Renal cortical epithelial cell (primary cell): ENCODE measurements at regions not wholly inside any gene's neighbourhood (a gene's known extent, or its start where the extent isn't known, plus 50 kb on each side); places are given as distances from the start of the nearest gene placed in this dataset.
"Not testable (repeated sequence)": the region's sequence is repeated elsewhere in the genome, so short reads cannot be mapped to it uniquely, and the experiment has no call there.

ENCODE experiments used
- DNase-seq: peaks from one replicate; pipeline ENCODE4 v3.0.0-alpha.2; 2011; ENCODE audit warnings: low read depth

DNA sequence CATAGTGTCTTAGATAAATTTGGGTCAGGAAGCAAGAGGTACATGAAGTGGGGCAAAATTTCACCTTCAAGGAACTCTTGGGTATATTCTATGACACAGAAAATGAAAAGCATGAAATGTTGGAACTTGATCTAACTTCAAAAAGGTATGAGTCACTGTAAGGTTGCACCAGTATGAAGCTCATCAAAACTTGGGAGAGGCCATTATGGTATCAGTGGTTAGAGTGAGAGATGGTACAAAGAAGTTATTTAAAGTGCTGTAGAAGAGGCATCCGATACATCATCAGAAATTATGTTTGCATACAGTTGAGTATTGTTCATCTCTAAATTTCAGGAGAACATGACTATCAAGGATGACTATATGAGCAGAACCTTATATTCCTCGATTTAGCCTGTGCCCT lies 302.9 kb upstream of the SUCLG2 start:
- DNase-seq: no peak

DNA sequence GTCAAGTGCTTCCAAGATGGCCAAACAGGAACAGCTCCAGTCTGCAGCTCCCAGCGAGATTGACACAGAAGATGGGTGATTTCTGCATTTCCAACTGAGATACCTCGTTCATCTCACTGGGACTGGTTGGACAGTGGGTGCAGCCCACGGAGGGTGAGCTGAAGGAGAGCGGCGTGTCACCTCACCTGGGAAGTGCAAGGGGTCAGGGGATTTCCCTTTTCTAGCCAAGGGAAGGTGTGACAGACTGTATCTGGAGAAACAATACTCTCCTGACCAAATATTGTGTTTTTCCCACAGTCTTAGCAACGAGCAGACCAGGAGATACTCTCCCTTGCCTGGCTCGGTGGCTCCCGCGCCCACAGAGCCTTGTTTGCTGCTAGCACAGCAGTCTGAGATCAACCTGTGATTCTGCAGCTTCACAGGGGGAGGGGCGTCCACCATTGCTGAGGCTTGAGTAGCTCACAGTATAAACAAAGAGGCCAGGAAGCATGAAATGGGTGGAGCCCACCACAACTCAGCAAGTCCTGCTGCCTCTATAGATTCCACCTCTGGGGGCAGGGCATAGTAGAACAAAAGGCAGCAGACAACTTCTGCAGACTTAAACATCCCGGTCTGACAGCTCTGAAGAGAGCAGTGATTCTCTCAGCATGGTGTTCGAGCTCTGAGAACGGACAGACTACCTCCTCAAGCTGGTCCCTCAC lies 293.5 kb upstream of the SUCLG2 start:
- peak; percentile 22 for DNase-seq

DNA sequence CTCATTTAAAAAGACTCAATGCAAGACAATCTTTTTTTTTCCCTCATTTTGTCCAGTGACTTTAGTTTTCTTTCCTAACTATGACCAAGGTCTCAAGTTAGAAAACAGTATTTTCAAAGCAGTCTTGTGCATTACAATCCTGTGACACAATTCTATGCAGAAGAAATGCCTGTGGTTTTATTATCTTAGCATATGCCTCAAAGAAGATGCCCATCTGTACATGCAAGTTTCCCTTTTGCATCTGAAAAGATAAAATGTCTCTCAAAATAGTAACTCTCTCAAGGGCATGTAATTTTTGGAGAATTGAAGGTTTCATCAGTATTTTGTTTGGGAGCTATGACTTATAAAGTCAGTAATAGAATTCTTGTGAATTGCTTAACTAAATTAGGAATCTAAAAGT lies 292.0 kb upstream of the SUCLG2 start:
- DNase-seq: no peak

DNA sequence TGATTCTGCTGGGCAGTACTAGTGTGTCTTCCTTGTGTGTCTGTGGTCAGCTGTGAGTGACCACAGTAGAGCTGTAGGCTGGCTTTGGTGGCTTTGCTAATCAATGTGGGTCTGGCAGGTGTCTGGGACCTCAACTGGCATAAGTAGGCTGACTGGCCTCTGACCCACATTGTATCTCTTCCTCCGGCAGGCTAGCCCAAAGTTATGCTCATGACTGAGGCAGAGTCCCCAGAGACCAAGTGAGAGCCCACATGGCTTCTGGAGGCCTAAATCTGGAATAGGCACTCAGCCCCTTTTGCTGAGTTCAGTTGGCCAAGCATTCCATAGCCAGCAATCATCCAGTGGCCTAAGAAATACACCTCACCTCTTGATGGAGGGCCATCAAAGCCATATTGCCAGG lies 289.1 kb upstream of the SUCLG2 start:
- no peak for DNase-seq

DNA sequence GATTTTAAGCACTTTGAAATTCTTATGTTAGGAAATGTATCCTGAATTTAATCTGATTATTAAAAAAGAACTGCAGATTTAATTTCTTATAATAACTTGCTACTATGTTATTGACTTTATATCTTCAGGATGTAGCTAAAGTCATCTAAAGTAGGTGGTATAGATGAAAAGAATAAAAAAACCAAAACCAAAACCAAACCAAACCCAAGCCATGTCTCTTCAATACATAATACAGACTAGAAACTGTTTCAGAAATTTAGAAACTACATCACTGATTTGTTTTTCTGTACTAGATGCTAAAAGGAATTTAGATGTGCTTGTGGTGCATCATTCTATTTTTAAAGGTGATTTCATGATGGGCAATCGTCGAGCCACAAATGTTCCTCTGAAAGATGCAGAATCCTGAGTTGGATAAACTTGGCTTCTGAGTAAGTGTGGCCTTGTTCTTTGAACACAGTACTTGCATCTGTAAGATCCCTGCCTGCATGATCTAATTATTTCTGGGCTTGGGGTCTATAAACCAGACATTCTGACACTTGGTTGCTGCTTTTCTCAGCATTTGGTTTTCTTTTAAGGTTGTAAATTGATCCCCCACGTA lies 287.1 kb upstream of the SUCLG2 start:
- no peak for DNase-seq

DNA sequence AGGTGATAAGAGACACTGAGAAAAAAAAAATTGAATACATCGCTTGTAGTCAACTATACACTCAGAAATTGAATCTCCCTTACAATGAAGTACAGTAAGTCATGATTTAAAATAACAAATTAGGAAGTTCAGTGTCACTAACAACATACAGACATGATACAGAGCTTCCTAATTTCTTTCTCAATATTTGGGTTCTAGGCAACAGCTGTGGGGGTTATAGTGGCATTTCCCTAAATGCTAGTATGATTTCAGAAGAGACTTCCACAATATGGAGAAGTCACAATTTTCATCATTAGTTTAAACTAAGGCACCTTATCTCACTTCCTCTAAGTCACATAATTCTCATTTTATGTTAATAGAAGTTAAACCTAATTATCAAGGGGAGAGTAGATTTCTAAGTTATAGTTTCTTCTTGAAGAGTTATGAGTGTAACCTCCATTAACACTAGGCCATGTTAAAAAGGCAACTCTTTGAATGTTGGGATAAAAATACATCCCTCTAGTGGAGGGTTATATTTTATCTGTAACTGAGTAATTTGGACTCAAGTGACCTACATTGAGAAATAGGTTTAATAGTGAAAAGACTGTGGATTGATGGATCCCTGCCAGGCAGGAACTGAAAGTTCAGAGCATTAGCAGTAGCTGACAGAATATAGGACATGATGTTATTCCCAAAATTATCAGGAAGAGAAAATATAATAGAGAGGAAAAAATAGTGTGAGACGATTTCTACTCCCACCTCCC lies 286.0 kb upstream of the SUCLG2 start:
- peak; percentile 76 for DNase-seq

DNA sequence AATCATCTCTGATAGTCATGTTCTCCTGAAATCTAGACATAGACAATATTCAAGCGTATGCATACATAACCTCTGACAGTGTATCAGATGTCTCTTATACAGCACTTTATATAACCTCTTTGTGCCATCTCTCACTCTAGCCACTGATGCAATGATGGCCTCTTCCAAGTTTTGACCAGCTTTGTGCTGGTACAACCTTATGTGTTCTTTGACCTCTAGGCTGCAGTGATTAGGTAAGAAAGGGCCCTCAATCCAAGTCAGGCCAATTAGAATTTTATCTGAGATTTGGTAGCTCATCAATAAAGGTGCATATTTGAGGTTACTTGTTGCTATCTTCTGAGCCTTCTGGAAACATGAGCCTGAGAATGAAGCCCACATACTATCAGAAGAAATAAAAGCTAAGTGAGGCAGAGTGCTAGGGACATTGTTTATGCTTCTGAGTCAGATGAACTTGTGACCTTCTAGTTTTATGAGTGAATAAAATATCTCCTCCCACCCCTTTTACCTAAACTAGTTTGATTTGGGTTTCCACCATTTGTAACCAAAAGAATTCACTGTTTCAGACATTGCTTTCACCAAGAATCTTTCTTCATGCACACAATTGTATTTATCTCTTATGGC lies 283.2 kb upstream of the SUCLG2 start:
- DNase-seq: peak; percentile 38

DNA sequence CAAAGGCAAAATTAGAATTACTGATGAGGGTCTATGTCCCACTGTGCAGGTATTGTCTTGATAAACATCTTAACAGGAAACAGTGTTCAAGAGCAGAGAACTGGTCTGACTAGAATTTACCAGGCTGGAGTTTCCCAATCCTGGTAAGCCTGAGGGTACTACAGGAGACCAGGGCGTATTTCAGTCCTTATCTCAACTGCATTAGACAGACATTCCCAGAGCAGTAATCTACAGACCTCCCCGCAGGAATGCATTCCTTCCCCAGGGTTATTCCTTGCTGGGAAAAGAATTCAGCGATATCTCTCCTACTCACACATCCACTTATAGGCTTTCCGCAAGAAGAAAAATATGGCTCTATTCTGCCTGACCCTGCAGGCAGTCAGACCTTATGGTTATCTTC lies 276.0 kb upstream of the SUCLG2 start:
- DNase-seq: not testable (repeated sequence)

DNA sequence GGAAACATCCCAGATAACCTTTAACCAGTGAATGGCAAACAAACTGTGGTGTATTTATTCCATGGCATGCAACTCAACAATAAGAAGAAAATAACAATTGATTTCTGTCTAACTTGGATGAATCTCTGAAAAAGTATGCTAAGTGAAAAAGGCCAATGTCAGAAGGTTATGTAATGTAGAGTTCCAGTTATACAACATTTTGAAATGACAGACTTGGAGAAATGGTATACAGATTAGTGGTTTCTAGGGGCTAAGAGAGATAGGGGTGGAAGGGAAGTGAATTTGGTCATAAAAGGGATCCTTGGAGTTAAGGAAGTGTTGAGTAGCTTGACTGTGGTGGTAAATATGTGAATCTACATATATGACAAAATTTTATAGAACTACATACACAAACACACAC lies 269.4 kb upstream of the SUCLG2 start:
- DNase-seq: no peak

DNA sequence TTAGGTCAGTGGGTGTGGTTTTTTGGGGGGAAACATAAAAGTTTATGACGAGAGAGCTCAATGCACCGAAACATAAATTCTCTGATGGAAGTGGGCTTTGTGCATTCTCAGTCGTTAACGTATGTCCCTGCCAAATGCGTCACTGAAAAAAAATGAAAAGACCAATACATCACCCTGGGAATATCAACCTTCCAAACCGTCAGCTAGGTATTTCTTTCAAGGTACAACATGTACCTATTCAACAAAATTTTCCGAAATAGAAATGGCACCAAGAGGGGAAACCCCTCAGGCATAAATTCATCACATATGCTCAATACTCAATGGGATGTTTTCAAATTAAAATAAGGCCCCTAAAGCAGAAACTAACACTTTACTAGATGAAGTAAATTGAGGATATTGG lies 266.6 kb upstream of the SUCLG2 start:
- no peak for DNase-seq

DNA sequence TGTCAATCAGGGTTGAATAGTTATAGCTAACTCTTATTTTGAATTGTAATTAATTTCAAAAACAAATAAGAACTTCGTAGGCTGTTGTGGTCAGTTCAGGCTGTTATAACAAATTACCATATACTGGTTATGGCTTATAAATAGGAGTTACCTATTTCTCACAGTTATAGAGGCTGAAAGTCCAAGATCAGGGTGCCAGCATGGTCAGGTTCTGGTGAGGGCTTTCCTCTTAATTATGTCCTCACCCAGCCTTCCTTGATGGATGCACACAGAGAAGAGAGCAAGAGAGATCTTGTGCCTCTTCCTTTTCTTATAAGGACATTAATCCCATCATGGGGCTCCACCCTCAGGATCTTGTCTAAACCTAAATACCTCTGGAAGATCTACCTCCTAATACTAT lies 265.9 kb upstream of the SUCLG2 start:
- no peak for DNase-seq

DNA sequence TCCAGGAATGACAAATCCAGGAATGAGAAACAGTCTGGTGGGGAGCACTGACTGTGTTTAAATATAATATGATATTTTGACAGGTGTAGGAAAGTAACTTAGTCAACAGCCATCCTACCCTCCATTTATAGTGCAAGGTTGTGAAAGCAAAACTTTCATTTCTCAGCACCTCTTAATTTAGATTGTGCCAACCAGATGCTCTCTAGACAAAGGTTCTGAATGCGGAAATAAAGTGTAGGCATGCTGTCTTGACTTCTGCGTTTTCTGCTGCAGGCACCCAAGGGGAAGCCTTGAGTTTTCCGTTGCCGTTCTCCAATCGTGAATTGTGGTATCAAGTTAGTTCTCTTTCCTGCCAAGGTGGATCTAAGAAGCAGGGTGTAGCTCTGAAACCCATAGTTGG lies 261.9 kb upstream of the SUCLG2 start:
- DNase-seq: no peak

DNA sequence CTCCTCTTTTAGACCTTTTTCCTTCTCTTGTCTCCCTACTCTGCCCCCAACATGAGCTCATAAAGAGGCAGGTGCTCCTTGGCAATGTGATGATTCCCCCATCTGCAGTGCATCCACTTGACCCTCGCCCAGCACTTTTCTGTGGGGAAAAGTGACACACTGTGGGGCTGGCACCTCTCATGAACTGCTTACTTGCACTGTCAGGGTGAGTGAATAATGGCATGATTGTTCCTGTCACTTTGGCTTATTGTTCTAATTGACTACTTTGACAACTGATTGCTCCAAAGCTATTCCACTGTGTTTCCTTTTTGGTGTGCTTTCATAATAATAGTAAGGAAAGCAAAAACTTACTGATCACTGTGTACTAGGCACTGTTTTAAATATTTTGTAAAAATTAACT lies 253.3 kb upstream of the SUCLG2 start:
- no peak for DNase-seq

DNA sequence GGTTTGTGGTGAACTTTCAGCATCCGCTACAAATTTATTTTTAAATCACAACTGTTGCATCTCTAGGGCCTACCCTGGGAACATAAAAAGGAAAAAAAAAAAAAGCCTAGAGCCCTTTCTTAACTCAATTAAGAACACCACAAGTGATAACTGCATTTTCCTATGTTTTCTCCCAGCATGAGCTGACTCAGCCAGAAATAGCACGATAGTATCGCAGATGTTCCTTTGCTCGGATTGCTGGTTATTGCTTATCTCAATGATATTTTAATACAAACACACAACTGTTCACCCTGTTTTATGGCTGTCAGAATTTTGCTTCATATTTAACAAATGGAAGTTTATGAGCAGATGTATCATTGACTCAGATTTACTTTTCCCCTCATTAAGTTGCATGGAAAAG lies 251.8 kb upstream of the SUCLG2 start:
- DNase-seq: no peak

DNA sequence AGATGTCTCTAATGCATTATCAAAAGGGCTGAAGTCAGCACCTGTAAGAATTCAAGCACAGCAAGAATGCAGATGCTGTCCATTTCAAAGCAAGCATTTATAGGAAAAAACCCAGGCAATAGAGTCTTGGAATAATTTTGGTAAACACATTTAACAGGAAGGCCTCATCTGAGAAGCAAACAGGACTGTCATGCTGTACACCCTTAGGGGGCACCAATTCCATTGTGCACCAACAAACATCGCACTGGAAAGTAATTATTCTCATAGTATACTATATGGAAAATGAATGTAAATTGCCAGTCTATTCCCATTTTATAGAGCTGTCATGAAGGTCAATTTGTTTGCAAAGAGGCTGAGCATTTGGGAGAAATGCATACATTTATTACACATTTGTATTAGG lies 247.3 kb upstream of the SUCLG2 start:
- no peak for DNase-seq

DNA sequence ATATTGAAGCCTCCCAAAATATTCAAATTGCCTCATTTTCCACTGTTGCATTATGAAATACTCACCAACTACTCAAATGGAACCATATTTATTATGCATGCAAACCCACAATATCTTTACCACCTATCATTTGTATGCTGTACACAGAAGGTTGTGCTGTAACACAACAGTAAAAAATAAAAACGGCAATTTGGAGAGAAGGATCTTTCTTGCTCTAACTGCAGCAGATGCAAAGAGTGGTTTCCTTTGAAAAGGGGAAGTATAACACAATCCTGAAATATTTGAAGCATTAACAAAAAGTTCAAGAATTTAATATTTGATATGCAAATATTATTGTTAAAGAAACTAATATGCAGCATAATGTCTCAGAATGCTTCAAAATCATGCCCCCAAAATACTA lies 244.5 kb upstream of the SUCLG2 start:
- no peak for DNase-seq

DNA sequence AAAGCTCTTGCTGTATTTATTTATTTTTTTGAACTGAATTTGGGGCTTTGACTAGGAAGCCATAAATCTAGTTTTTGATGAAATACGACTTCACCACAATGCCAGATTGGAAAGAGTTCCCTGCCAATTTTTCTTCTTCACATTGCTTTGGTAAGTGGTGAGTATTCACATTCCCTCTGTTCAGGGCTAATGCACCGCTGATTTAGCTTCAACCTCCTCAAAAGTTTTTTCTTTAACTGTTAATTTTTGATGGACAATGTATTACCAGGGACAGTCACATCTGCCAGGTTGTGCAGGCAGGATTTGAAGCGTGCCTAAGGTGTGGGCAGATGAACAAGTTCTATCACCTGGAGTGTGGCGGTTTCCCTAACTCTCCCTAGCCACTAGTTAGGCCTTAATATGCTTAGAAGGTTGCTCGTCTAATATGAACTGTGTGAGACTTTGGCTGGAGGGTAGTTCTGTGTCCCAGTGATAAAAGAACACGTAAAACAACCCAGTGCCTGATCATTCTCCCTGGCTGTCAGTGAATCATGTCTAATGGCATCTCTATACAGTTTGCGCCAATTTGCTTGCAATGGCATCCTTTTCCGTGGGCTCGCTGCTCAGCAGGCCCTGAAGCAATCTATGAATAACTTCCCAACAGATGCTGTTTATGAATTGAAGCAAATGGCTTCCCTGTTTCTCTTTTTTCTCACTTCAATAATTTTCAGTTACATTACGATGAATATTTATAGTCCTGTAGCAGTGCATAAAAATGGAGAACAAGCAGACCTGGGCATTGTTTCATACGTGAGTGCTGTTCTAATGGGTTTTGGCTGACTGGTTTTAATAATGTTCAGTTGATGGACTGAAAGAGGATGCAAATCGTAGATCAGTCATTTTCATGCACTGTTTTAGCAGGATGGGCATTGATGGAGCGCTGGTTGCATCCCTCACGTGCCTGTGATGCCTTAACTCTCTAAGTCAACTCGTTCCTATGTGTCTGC lies 243.2 kb upstream of the SUCLG2 start:
- peak; percentile 40 for DNase-seq

DNA sequence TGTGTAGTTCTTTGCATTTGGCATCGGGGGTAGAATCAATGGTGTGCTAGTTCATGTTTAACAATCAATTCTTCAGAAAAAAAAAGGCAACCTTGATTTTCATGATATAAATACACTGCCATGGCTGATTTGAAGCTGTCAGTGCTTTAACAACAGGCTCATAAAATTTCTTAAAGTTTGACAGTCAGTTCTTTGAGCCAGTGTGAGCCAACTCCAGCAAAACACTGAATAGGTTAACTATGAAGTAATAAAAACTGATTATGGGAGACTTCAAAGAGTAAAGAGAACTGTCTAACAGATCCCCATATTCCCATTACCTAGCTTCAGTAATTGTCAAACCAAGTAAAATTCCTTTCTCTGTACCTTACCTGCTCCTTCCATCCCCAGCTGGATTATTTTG lies 241.7 kb upstream of the SUCLG2 start:
- DNase-seq: peak; percentile 31

DNA sequence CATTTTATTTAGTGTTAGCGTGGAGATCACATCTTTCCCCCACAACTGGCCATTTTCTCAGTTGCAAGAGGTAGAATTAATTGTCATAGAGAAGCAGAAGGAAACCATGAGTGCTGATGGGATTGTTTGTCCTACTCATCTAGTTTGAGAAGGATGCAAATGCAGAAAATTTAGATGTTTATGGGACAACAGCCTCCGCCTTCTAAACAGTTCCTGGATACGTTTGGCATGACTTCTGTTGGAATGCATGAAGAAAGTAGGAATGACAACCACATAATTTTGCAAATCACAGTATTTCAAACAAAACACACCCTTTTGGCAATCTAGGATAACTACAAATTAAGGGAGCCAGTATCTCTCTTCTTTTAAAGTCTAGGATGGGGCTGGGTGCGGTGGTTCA lies 240.1 kb upstream of the SUCLG2 start:
- DNase-seq: no peak

DNA sequence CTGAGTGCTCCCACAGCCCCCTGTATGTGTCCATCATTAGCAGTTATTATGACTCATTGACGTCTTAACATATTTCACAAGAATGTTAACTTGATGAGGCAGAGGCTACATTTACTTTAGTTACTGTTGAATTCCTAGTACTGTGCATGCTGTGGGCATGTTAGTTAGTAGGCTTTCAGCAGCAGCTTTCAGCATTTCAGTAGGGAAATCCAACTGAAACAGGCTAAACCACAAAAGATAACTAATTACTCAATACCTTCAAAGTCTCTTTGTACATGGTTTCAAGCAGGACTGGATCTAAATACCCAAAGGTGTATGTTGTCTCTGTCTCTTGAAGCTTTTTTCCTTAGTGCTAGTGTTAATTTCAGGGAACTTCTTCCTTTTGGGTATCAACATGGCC lies 229.9 kb upstream of the SUCLG2 start:
- DNase-seq: no peak

DNA sequence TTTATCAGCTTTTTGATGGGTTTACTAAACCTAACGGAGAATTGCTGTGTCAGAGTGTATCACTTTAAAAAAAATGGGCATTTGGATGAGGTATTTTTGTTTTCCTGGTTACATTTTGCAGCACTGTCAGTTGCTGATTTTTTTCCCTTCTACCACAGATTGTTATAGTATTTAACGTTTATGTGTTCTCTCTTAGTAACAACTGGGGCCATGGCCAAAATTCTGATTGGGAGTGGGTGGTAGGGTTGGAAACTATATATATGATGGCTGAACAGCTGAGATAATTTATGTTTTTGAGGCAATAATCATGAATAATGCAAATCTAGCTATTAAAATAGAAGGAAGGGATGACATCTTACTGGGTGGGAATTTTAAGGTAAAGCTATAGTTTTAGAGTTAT lies 229.4 kb upstream of the SUCLG2 start:
- no peak for DNase-seq

DNA sequence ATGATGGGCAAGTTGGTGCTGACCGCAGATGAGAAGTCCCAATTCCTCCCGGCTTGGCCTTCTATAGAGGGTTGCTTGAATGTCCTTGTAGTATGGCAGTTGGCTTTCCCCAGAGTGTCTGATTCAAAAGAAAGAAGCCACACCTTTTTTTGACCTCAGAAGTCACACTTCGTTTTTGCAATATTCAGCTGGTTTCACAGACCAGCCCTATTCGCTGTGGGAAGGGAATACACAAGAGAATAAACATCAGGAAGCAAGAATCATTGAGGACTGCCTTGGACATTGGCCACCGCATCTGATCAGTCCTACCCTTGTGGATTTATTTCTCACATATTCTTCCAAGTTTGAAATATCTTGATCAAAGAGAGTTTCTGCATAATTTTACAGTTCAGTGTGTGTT lies 228.6 kb upstream of the SUCLG2 start:
- no peak for DNase-seq
